GM23338 (cell line): ENCODE measurements at regions not wholly inside any gene's neighbourhood (a gene's known extent, or its start where the extent isn't known, plus 50 kb on each side); places are given as distances from the start of the nearest gene placed in this dataset.

Source experiments
- ATAC-seq: fragments of 200-7000 bp; cut with Tn5 transposase; 3 replicates; pipeline ENCODE4 v1.9.1; 2020
- DNase-seq: peaks from one replicate; pipeline ENCODE4 v3.0.0-alpha.2; 2015; ENCODE audit warnings: low spot score
- H2AFZ ChIP-seq: fragments of 200-600 bp; sonication (generic); 2 replicates; pipeline ENCODE4 v1.8.0; 2016; ENCODE audit warnings: antibody characterized with exemption, mild to moderate bottlenecking, moderate library complexity
- H3F3A ChIP-seq: fragments of 200-600 bp; sonication (generic); replicated peaks from 2 replicates; pipeline ENCODE4 v1.8.0; 2017; ENCODE audit warnings: antibody characterized with exemption, mixed run types, low read depth
- H3K27ac ChIP-seq: fragments of 200-600 bp; sonication (generic); 2 replicates; pipeline ENCODE4 v1.6.1; 2016; ENCODE audit warnings: low read depth
- H3K27me3 ChIP-seq: fragments of 200-600 bp; sonication (generic); 2 replicates; pipeline ENCODE4 v1.8.0; 2016; ENCODE audit warnings: mild to moderate bottlenecking, mixed run types, moderate library complexity; ENCODE audit not compliant: insufficient read depth
- H3K36me3 ChIP-seq: fragments of 200-600 bp; sonication (generic); 2 replicates; pipeline ENCODE4 v1.8.0; 2016; ENCODE audit warnings: mild to moderate bottlenecking; ENCODE audit not compliant: insufficient read depth
- H3K4me1 ChIP-seq: fragments of 200-600 bp; sonication (generic); 2 replicates; pipeline ENCODE4 v1.8.0; 2016; ENCODE audit warnings: mild to moderate bottlenecking, moderate library complexity; ENCODE audit not compliant: insufficient read depth
- H3K4me2 ChIP-seq: fragments of 200-600 bp; sonication (generic); 2 replicates; pipeline ENCODE4 v1.7.1; 2017; ENCODE audit warnings: mixed run types
- H3K4me3 ChIP-seq: fragments of 200-600 bp; sonication (generic); 2 replicates; pipeline ENCODE4 v1.6.1; 2016; ENCODE audit warnings: mixed run types
- H3K79me2 ChIP-seq: fragments of 200-600 bp; sonication (generic); replicated peaks from 2 replicates; pipeline ENCODE4 v1.8.0; 2017; ENCODE audit warnings: mild to moderate bottlenecking; ENCODE audit not compliant: insufficient read depth
- H3K9me2 ChIP-seq: fragments of 200-600 bp; sonication (generic); 2 replicates; pipeline ENCODE4 v1.8.0; 2017; ENCODE audit not compliant: insufficient read depth
- H4K20me1 ChIP-seq: fragments of 200-600 bp; sonication (generic); replicated peaks from 2 replicates; pipeline ENCODE4 v1.8.0; 2017; ENCODE audit warnings: mild to moderate bottlenecking; ENCODE audit not compliant: insufficient read depth
- H3K27ac Mint-ChIP-seq: 2 replicates; pipeline ENCODE4 v1.8.0; 2020; ENCODE audit warnings: inconsistent platforms, mild to moderate bottlenecking, moderate library complexity, mixed read lengths
- H3K27me3 Mint-ChIP-seq: 3 replicates; pipeline ENCODE4 v1.8.0; 2022; ENCODE audit warnings: low read depth, mild to moderate bottlenecking, moderate library complexity, mixed read lengths, inconsistent platforms; ENCODE audit not compliant: insufficient read depth, poor library complexity
- H3K36me3 Mint-ChIP-seq: 3 replicates; pipeline ENCODE4 v1.8.0; 2021; ENCODE audit warnings: low read depth, mild to moderate bottlenecking, inconsistent platforms, moderate library complexity, mixed read lengths
- H3K4me1 Mint-ChIP-seq: 3 replicates; pipeline ENCODE4 v1.8.0; 2020; ENCODE audit warnings: mild to moderate bottlenecking, inconsistent platforms, mixed read lengths
- H3K4me3 Mint-ChIP-seq: 3 replicates; pipeline ENCODE4 v1.8.0; 2021; ENCODE audit warnings: moderate library complexity, mild to moderate bottlenecking, inconsistent platforms, mixed read lengths
- H3K9me3 Mint-ChIP-seq: 3 replicates; pipeline ENCODE4 v1.8.0; 2020; ENCODE audit warnings: moderate library complexity, mild to moderate bottlenecking, inconsistent platforms, mixed read lengths
- CREB1 ChIP-seq: fragments of 250-450 bp; sonication (Bioruptor Pico); IDR thresholded peaks from 2 replicates; pipeline ENCODE4 v1.5.0; 2020; ENCODE audit warnings: low read depth, mild to moderate bottlenecking, moderate library complexity
- CTCF ChIP-seq, 2 experiments: fragments of 200-600 bp in 1 of 2; sonication (generic) in 1 of 2; conservative IDR thresholded peaks; 2 replicates each; pipeline versions ENCODE4 v1.5.1 to v1.6.1; 2016 to 2017; ENCODE audit warnings: antibody characterized with exemption in 2 of 2, low read depth in 2 of 2, mild to moderate bottlenecking in 2 of 2, moderate library complexity in 1 of 2
- ETS1 ChIP-seq: IDR thresholded peaks from 2 replicates; pipeline ENCODE4 v1.6.1; 2016; ENCODE audit warnings: antibody characterized with exemption
- EZH2 ChIP-seq: fragments of 200-600 bp; sonication (generic); IDR thresholded peaks from one replicate; pipeline ENCODE4 v1.8.0; 2017; ENCODE audit warnings: antibody characterized with exemption, mild to moderate bottlenecking, low read depth; ENCODE audit not compliant: unreplicated experiment
- EZH2phosphoT487 ChIP-seq: fragments of 200-600 bp; sonication (generic); IDR thresholded peaks from one replicate; pipeline ENCODE4 v1.8.1; 2018; ENCODE audit warnings: antibody characterized with exemption; ENCODE audit not compliant: unreplicated experiment
- JUNB ChIP-seq: IDR thresholded peaks from one replicate; pipeline ENCODE4 v1.6.1; 2016; ENCODE audit warnings: antibody characterized with exemption; ENCODE audit not compliant: unreplicated experiment
- NANOG ChIP-seq: IDR thresholded peaks from 2 replicates; pipeline ENCODE4 v1.6.1; 2016; ENCODE audit warnings: antibody characterized with exemption, borderline replicate concordance
- POLR2AphosphoS5 ChIP-seq: IDR thresholded peaks from 2 replicates; pipeline ENCODE4 v1.6.1; 2016; ENCODE audit warnings: antibody characterized with exemption, low read depth
- REST ChIP-seq: IDR thresholded peaks from one replicate; pipeline ENCODE4 v1.6.1; 2018; ENCODE audit warnings: antibody characterized with exemption; ENCODE audit not compliant: unreplicated experiment
- STAT1 ChIP-seq: IDR thresholded peaks from one replicate; pipeline ENCODE4 v1.6.1; 2016; ENCODE audit warnings: antibody characterized with exemption; ENCODE audit not compliant: unreplicated experiment
- ZNF114 ChIP-seq: fragments of 250-450 bp; sonication (Bioruptor Pico); IDR thresholded peaks from 2 replicates; pipeline ENCODE4 v1.5.0; 2020; ENCODE audit warnings: mild to moderate bottlenecking, moderate library complexity
- ZNF331 ChIP-seq: fragments of 250-450 bp; sonication (Bioruptor Pico); IDR thresholded peaks from 2 replicates; pipeline ENCODE4 v1.5.0; 2020; ENCODE audit warnings: low read depth, mild to moderate bottlenecking, moderate library complexity
- ZNF462 ChIP-seq: fragments of 250-450 bp; sonication (Bioruptor Pico); IDR thresholded peaks from 2 replicates; pipeline ENCODE4 v1.5.0; 2020; ENCODE audit warnings: mild to moderate bottlenecking, moderate library complexity

GRCh38 chr5:159553792-159554191 is 223.5 kb upstream of the IL12B start:
- Histone ChIP-seq H3K27me3 (no peaks in the 10 kb centered on the region), H3K4me3 (no peak overlapping the region), H3K4me2 (no peak overlapping the region), H3K9me2 (peaks cover 3% of the 10 kb centered on the region; the same call in 1 of the 2 replicates), H4K20me1 (no peaks in the 10 kb centered on the region), H3K36me3 (no peaks in the 10 kb centered on the region), H3K4me1 (no peaks in the 10 kb centered on the region), H3F3A (no peaks in the 10 kb centered on the region), H3K79me2 (no peaks in the 10 kb centered on the region), H2AFZ (no peak overlapping the region), H3K27ac (no peak overlapping the region)
- H3K4me1 Mint-ChIP-seq: no peaks in the 10 kb centered on the region
- H3K9me3 Mint-ChIP-seq: no peaks in the 10 kb centered on the region
- H3K27me3 Mint-ChIP-seq: no peaks in the 10 kb centered on the region
- ATAC-seq (no peak), DNase-seq (no peak)
- H3K36me3 Mint-ChIP-seq: no peaks in the 10 kb centered on the region
- TF ChIP-seq CREB1 (CRISPR knock-in tag): no peak
- TF ChIP-seq REST: no peak
- no peak for TF ChIP-seq EZH2
- TF ChIP-seq ETS1: no peak
- no peak for TF ChIP-seq ZNF462 (CRISPR knock-in tag)
- TF ChIP-seq JUNB: no peak
- no peak for TF ChIP-seq ZNF331
- TF ChIP-seq ZNF114 (CRISPR knock-in tag): no peak
- TF ChIP-seq EZH2phosphoT487: no peak
- no peak for TF ChIP-seq POLR2AphosphoS5
- TF ChIP-seq STAT1: no peak
- TF ChIP-seq NANOG: no peak
- TF ChIP-seq CTCF (conservative IDR thresholded peaks at IDR 0.05; ENCODE audit: low read depth in 2 of 2): no peak
- no peak overlapping the region for H3K27ac Mint-ChIP-seq
- H3K4me3 Mint-ChIP-seq: no peak overlapping the region
